Neuronal stem cell (in vitro differentiated cells): ENCODE measurements at regions not wholly inside any gene's neighbourhood (a gene's known extent, or its start where the extent isn't known, plus 50 kb on each side); places are given as distances from the start of the nearest gene placed in this dataset.

Source experiments
- DNase-seq: peaks from one replicate; pipeline ENCODE4 v3.0.0-alpha.2; 2013; ENCODE audit warnings: low spot score
- H2AFZ ChIP-seq: one replicate; pipeline ENCODE4 v1.6.1; 2013; ENCODE audit warnings: mild to moderate bottlenecking, low read length, inconsistent platforms
- H2AK5ac ChIP-seq: 2 replicates; pipeline ENCODE4 v1.6.1; 2013; ENCODE audit warnings: low read depth, mild to moderate bottlenecking, inconsistent platforms, low read length, moderate library complexity, mixed read lengths
- H2BK120ac ChIP-seq: 2 replicates; pipeline ENCODE4 v1.6.1; 2013; ENCODE audit warnings: low read depth, mild to moderate bottlenecking, inconsistent platforms, low read length, moderate library complexity, mixed read lengths
- H2BK12ac ChIP-seq: one replicate; pipeline ENCODE4 v1.6.1; 2013; ENCODE audit warnings: low read length, inconsistent platforms
- H2BK15ac ChIP-seq: 2 replicates; pipeline ENCODE4 v1.6.1; 2013; ENCODE audit warnings: mild to moderate bottlenecking, low read length, inconsistent platforms, mixed read lengths
- H2BK5ac ChIP-seq: one replicate; pipeline ENCODE4 v1.6.1; 2013; ENCODE audit warnings: inconsistent platforms, mild to moderate bottlenecking, low read length, moderate library complexity
- H3K14ac ChIP-seq: one replicate; pipeline ENCODE4 v1.6.1; 2013; ENCODE audit warnings: low read length, inconsistent platforms
- H3K18ac ChIP-seq: 2 replicates; pipeline ENCODE4 v1.6.1; 2013; ENCODE audit warnings: low read length, inconsistent platforms
- H3K23ac ChIP-seq: 2 replicates; pipeline ENCODE4 v1.6.1; 2013; ENCODE audit warnings: low read depth, mild to moderate bottlenecking, mixed read lengths, low read length, inconsistent platforms; ENCODE audit not compliant: poor library complexity
- H3K27ac ChIP-seq: replicated peaks from 3 replicates; pipeline ENCODE4 v1.5.1; 2013; ENCODE audit warnings: low read length, inconsistent platforms
- H3K27me3 ChIP-seq, 3 experiments: 2 replicates each; pipeline ENCODE4 v1.6.1; 2013; ENCODE audit warnings: low read length in 3 of 3, mild to moderate bottlenecking in 2 of 3, inconsistent platforms in 1 of 3, low read depth in 1 of 3, mixed read lengths in 1 of 3, moderate library complexity in 1 of 3; ENCODE audit not compliant: control insufficient read depth in 3 of 3, insufficient read depth in 3 of 3
- H3K36me3 ChIP-seq, 2 donors: replicated peaks in 1 of 2; 2 replicates each; pipeline ENCODE4 v1.6.1; 2013; ENCODE audit warnings: low read length in 2 of 2; ENCODE audit not compliant: control insufficient read depth in 2 of 2, insufficient read depth in 2 of 2
- H3K4ac ChIP-seq: 2 replicates; pipeline ENCODE4 v1.6.1; 2013; ENCODE audit warnings: inconsistent platforms, mild to moderate bottlenecking, low read length, moderate library complexity
- H3K4me1 ChIP-seq, 2 donors: 1 replicate in 1 of 2; 2 replicates in 1 of 2; pipeline ENCODE4 v1.6.1; 2013; ENCODE audit warnings: low read length in 2 of 2, low read depth in 1 of 2; ENCODE audit not compliant: control insufficient read depth in 2 of 2, insufficient read depth in 1 of 2
- H3K4me2 ChIP-seq: one replicate; pipeline ENCODE4 v1.6.1; 2013; ENCODE audit warnings: mild to moderate bottlenecking, low read length, inconsistent platforms; ENCODE audit not compliant: insufficient read depth, poor library complexity, severe bottlenecking
- H3K4me3 ChIP-seq, 2 donors: 2 replicates each; pipeline ENCODE4 v1.5.1; 2013; ENCODE audit warnings: low read length in 2 of 2, mild to moderate bottlenecking in 2 of 2, inconsistent platforms in 1 of 2, moderate library complexity in 1 of 2
- H3K79me1 ChIP-seq: one replicate; pipeline ENCODE4 v1.6.1; 2013; ENCODE audit warnings: low read depth, mild to moderate bottlenecking, inconsistent platforms, low read length, moderate library complexity
- H3K9ac ChIP-seq: one replicate; pipeline ENCODE4 v1.6.1; 2013; ENCODE audit warnings: mild to moderate bottlenecking, low read depth, low read length, inconsistent platforms; ENCODE audit not compliant: poor library complexity
- H3K9me3 ChIP-seq, 2 donors: replicated peaks in 1 of 2; 2 replicates each; pipeline versions ENCODE3 to v1.6.1; 2013; ENCODE audit warnings: low read length in 2 of 2, mild to moderate bottlenecking in 2 of 2, inconsistent platforms in 1 of 2, low read depth in 1 of 2, mixed read lengths in 1 of 2, moderate library complexity in 1 of 2; ENCODE audit not compliant: control insufficient read depth in 2 of 2, insufficient read depth in 1 of 2
- H4K8ac ChIP-seq: one replicate; pipeline ENCODE4 v1.6.1; 2013; ENCODE audit warnings: low read depth, mild to moderate bottlenecking, inconsistent platforms, low read length, moderate library complexity
- H4K91ac ChIP-seq: one replicate; pipeline ENCODE4 v1.6.1; 2013; ENCODE audit warnings: low read length, low read depth, mild to moderate bottlenecking, inconsistent platforms; ENCODE audit not compliant: poor library complexity
- WGBS, 2 donors: extraction: QIAGEN DNeasy Blood & Tissue Kit; methylation state at CpG; one replicate each; pipeline ENCODE4 v1.1.7; 2013; ENCODE audit warnings: missing lambda C conversion rate in 2 of 2, mixed read lengths in 1 of 2; ENCODE audit not compliant: insufficient read length in 2 of 2, insufficient replicate concordance in 1 of 2; ENCODE audit errors: extremely low coverage in 2 of 2; 5-methylcytosine and 5-hydroxymethylcytosine counted together

GRCh38 chr6:82603871-82604270 is 240.3 kb downstream of the TPBG start:
- Histone ChIP-seq H3K27me3 (no peaks in the 10 kb centered on the region), H3K4me2 (no peak overlapping the region), H3K4ac (no peak overlapping the region), H3K14ac (no peak overlapping the region), H3K36me3 (no peaks in the 10 kb centered on the region), H2BK12ac (no peak overlapping the region), H4K8ac (no peak overlapping the region), H2BK15ac (no peak overlapping the region), H2AFZ (no peak overlapping the region), H3K9me3 (peaks cover 0 to 5% of the 10 kb centered on the region in 2 donors), H3K4me3 (no peak overlapping the region), H2AK5ac (no peak overlapping the region), H4K91ac (no peak overlapping the region), H3K27ac (no peak overlapping the region), H3K79me1 (no peaks in the 10 kb centered on the region), H3K23ac (no peak overlapping the region), H3K18ac (no peak overlapping the region), H3K9ac (no peak overlapping the region), H3K4me1 (peaks cover 0 to 8% of the 10 kb centered on the region in 2 donors), H2BK120ac (no peak overlapping the region), H2BK5ac (no peak overlapping the region)
- DNase-seq = no peak
- WGBS, 2 donors = no CpG with 5 or more reads among the region's 1 CpG

DNA sequence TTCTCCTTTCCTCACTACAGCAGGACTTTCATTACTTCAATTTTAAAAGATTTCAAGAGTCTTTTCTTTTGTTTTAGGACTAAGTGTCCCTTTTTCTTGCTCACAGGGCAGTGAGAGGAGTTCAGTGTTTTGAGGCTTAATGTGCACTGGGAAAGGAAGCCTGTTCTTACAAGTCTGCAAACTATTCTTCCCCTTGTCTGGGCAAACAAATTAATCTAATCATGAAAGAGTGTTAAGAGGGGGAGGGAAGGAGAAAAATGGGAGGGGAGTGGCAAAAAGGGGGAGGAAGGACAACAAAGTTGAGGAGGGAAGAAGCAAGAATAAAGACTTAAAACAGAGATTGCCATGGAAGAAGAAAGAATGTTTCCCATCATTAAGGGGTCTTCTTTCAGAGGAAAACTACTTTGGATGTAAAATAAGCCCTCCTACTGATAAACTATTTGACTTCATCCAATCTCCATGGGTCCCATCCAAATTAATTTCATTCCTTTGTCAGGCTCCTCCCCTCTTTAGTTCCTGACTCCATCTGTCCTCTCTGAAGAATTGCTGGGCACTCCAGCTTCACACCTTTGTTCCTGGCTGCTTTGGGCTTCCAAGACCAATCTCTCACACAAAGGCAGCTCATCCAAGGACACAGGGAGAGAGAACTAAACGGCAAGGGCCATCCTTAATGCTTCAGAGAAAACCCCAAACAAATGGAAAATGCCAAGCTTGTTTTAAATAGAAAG is 244.5 kb downstream of the TPBG start:
- no peak overlapping the region for H2BK12ac ChIP-seq
- no peak overlapping the region for H3K23ac ChIP-seq
- H2AFZ ChIP-seq = peak overlapping the region; percentile 10
- peak; percentile 52 for DNase-seq
- no peak overlapping the region for H3K4ac ChIP-seq
- no peak overlapping the region for H2AK5ac ChIP-seq
- H3K9me3 ChIP-seq = peaks cover 0 to 5% of the 10 kb centered on the region in 2 donors
- no peaks in the 10 kb centered on the region for H3K36me3 ChIP-seq
- H3K18ac ChIP-seq = no peak overlapping the region
- no peak overlapping the region for H4K8ac ChIP-seq
- peak overlapping the region; percentile 64 for H3K27ac ChIP-seq
- no peak overlapping the region for H2BK120ac ChIP-seq
- no peaks in the 10 kb centered on the region for H3K79me1 ChIP-seq
- no peaks in the 10 kb centered on the region for H3K27me3 ChIP-seq
- H3K14ac ChIP-seq = no peak overlapping the region
- H4K91ac ChIP-seq = no peak overlapping the region
- no peak overlapping the region for H2BK15ac ChIP-seq
- H2BK5ac ChIP-seq = no peak overlapping the region
- H3K4me2 ChIP-seq = peak overlapping the region; percentile 32
- no peak overlapping the region for H3K4me3 ChIP-seq
- no CpG with 5 or more reads among the region's 1 CpG for WGBS, 2 donors
- H3K9ac ChIP-seq = no peak overlapping the region
- H3K4me1 ChIP-seq = peaks cover 0 to 12% of the 10 kb centered on the region in 2 donors

DNA sequence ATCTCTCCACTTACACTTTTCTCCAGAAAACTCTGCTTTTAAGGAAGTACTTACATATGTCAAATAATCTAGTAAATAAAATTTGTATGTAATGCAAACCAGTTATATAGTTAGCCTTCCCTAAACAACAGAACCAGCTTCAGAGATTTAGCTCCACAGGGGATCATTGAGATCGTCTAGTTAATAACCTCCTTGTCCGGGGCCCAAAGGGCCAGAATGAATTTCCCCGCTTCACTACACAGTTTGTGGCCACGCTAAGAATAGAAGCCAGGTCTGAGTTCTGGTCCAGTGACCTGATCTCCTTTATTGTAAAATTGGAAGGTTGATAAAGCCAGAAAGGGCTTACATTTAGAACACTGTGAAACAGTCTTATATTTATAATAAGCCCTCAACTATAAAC is 245.2 kb downstream of the TPBG start:
- Histone ChIP-seq H3K4me2 (no peak overlapping the region), H4K91ac (no peak overlapping the region), H3K4me3 (no peak overlapping the region), H3K4me1 (peaks cover 0 to 12% of the 10 kb centered on the region in 2 donors), H4K8ac (no peak overlapping the region), H3K18ac (no peak overlapping the region), H3K27ac (peak overlapping the region; percentile 64), H3K27me3 (no peaks in the 10 kb centered on the region), H3K9ac (no peak overlapping the region), H3K79me1 (no peaks in the 10 kb centered on the region), H2AFZ (peak overlapping the region; percentile 10), H3K14ac (no peak overlapping the region), H3K9me3 (peaks cover 0 to 5% of the 10 kb centered on the region in 2 donors), H2BK15ac (no peak overlapping the region), H2BK12ac (no peak overlapping the region), H2BK120ac (no peak overlapping the region), H2AK5ac (no peak overlapping the region), H3K23ac (no peak overlapping the region), H3K36me3 (no peaks in the 10 kb centered on the region), H2BK5ac (no peak overlapping the region), H3K4ac (no peak overlapping the region)
- WGBS, 2 donors = no CpG with 5 or more reads among the region's 4 CpGs
- DNase-seq = peak; percentile 14

DNA sequence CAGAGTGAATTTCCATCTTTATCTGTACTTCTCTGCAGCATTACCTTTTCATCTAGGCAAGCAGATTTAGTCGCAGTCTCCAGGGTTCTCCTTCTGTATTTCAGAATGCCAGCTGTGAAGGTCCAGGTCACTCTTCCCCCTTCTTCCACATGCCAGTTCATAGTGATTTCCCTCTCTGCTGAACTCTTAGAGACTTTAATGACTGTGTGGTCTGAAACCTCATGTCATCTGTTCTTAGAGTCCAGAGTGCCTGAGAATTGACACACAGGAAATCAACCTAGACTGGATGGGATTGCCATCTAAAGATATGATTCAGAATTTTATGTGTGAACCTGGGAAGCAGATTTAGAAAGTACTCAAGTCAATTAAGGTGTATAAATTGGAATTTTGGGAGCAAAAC is 248.1 kb downstream of the TPBG start:
- no CpG with 5 or more reads among the region's 1 CpG for WGBS, 2 donors
- Histone ChIP-seq H3K23ac (no peak overlapping the region), H2AK5ac (no peak overlapping the region), H2BK5ac (no peak overlapping the region), H3K27ac (no peak overlapping the region), H4K8ac (no peak overlapping the region), H4K91ac (no peak overlapping the region), H2AFZ (no peak overlapping the region), H2BK15ac (no peak overlapping the region), H3K27me3 (no peaks in the 10 kb centered on the region), H3K9ac (no peak overlapping the region), H3K4me3 (no peak overlapping the region), H3K14ac (no peak overlapping the region), H3K4me2 (no peak overlapping the region), H3K4ac (no peak overlapping the region), H3K4me1 (peaks cover 0 to 12% of the 10 kb centered on the region in 2 donors), H3K36me3 (no peaks in the 10 kb centered on the region), H2BK12ac (no peak overlapping the region), H3K9me3 (no peaks in the 10 kb centered on the region), H3K79me1 (no peaks in the 10 kb centered on the region), H2BK120ac (no peak overlapping the region), H3K18ac (no peak overlapping the region)
- DNase-seq = no peak
